Activated B cell treated with CpG ODN at 0.5 μM for 24 hours (primary cell): ENCODE measurements at regions not wholly inside any gene's neighbourhood (a gene's known extent, or its start where the extent isn't known, plus 50 kb on each side); places are given as distances from the start of the nearest gene placed in this dataset.

Source experiments
- ATAC-seq: fragments of 200-7000 bp; cut with Tn5 transposase; one replicate; pipeline ENCODE4 v1.10.0; 2021; ENCODE audit warnings: low read depth, mild to moderate bottlenecking, moderate library complexity
- CTCF ChIA-PET: fragments of 350-600 bp; sonication (Branson Sonifier 250); formaldehyde crosslinking; loops from one replicate; lab custom pipeline; 2021; ENCODE audit warnings: antibody characterized with exemption; lab: Charles Lee
- POLR2A ChIA-PET: fragments of 350-600 bp; sonication (Branson Sonifier 250); formaldehyde crosslinking; loops from one replicate; lab custom pipeline; 2021; ENCODE audit warnings: antibody characterized with exemption; lab: Charles Lee
- DNase-seq: peaks from one replicate; pipeline ENCODE4 v3.0.0; 2022
- H3K27ac Mint-ChIP-seq: one replicate; pipeline ENCODE4 v1.8.0; 2020; ENCODE audit warnings: mixed read lengths
- H3K27me3 Mint-ChIP-seq: one replicate; pipeline ENCODE4 v1.8.0; 2021; ENCODE audit warnings: mixed read lengths
- H3K36me3 Mint-ChIP-seq: one replicate; pipeline ENCODE4 v1.8.0; 2021; ENCODE audit warnings: low read depth, mixed read lengths
- H3K4me1 Mint-ChIP-seq: one replicate; pipeline ENCODE4 v1.8.0; 2021; ENCODE audit warnings: mixed read lengths
- H3K4me3 Mint-ChIP-seq: one replicate; pipeline ENCODE4 v1.8.0; 2020; ENCODE audit warnings: mild to moderate bottlenecking, mixed read lengths
- H3K9me3 Mint-ChIP-seq: one replicate; pipeline ENCODE4 v1.8.0; 2020; ENCODE audit warnings: mixed read lengths
- intact Hi-C: fragments of 100-400 bp; cut with micrococcal nuclease; formaldehyde crosslinking; loops from one replicate; pipeline ENCODE4 v1.15.1; 2024
- TF ChIP-seq, protein P1 (sequence below): fragments of 200-600 bp; IDR thresholded peaks from one replicate; pipeline ENCODE4 v1.8.0; 2022; ENCODE audit warnings: antibody characterized with exemption, mild to moderate bottlenecking

DNA sequence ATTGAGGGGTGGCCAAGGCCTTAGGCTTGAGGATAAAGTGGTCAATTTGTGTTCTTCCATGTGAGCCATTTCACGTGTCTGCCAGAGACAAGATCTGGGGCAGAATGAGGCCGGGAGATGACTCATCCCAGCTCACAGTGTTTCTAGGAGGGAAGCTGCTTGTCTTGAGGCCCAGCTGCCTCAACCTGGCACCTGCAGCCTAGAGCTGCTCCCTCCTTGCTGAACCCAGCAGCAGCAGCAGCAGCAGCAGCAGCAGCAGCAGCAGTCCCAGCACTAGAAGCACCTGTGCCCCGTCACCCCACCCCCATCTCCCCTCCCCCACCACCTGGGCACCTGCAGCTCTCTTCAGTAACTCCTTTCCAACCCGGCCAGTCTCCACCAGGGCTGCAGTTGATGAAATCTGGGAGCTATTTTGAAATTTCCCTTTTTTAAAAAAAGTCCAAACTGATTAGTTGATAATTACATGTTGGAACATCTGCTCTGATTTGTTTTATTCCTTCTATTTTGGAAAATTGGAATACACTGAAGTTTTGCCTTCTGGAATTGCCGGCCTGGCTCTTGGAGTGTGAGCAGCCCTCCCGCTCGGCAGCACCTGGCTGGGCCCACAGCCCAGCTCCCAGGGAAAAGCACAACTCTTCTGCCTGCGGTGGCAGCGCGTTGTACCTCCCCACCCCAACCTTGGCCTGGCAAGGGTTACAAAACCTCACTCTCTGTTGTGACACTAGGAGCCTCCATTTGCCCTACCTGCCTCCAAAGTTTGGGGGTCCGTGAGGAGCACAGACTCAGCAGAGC is 143.5 kb downstream of the NXPE2 start:
- Mint-ChIP-seq H3K9me3 (peaks cover 4% of the 10 kb centered on the region), H3K4me1 (no peaks in the 10 kb centered on the region), H3K36me3 (no peaks in the 10 kb centered on the region), H3K27ac (no peak overlapping the region), H3K27me3 (no peaks in the 10 kb centered on the region), H3K4me3 (no peak overlapping the region)
- DNase-seq (no peak), ATAC-seq (no peak)
- intact Hi-C loops: no loop called here
- POLR2A ChIA-PET: no interaction called here
- CTCF ChIA-PET: no interaction called here
- TF ChIP-seq, protein P1, sequence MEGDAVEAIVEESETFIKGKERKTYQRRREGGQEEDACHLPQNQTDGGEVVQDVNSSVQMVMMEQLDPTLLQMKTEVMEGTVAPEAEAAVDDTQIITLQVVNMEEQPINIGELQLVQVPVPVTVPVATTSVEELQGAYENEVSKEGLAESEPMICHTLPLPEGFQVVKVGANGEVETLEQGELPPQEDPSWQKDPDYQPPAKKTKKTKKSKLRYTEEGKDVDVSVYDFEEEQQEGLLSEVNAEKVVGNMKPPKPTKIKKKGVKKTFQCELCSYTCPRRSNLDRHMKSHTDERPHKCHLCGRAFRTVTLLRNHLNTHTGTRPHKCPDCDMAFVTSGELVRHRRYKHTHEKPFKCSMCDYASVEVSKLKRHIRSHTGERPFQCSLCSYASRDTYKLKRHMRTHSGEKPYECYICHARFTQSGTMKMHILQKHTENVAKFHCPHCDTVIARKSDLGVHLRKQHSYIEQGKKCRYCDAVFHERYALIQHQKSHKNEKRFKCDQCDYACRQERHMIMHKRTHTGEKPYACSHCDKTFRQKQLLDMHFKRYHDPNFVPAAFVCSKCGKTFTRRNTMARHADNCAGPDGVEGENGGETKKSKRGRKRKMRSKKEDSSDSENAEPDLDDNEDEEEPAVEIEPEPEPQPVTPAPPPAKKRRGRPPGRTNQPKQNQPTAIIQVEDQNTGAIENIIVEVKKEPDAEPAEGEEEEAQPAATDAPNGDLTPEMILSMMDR: no peak

DNA sequence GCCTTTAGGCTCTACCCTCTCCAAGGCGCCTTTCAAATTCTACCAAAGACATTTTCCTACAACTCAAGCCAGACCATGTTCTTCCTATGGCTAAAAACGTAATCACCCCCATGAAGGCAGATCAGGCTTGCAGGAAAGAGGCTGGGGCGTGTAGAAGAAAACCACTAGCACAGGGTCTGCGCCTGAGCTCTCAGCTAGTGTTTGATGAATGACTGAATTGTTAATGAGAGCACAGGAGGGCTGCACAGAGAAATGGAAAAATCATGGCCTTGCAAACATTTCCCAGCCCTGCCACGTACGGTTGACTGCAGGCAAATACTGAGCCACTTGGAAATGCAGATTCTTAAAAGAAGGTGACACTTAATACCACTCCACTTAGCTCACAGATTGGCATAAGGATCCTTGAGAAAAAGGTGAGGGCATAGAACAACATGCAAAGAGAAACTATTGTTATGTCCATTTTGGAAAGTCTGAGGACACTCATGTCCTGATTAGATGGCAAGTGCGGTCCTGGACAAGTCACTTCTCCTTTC is 148.6 kb downstream of the NXPE2 start:
- Mint-ChIP-seq H3K4me1 (no peaks in the 10 kb centered on the region), H3K27ac (no peak overlapping the region), H3K4me3 (no peak overlapping the region), H3K9me3 (peaks cover 4% of the 10 kb centered on the region), H3K36me3 (no peaks in the 10 kb centered on the region), H3K27me3 (no peaks in the 10 kb centered on the region)
- ATAC-seq (no peak), DNase-seq (no peak)
- CTCF ChIA-PET: no interaction called here
- intact Hi-C loops: no loop called here
- POLR2A ChIA-PET: no interaction called here
- TF ChIP-seq, protein P1: no peak

DNA sequence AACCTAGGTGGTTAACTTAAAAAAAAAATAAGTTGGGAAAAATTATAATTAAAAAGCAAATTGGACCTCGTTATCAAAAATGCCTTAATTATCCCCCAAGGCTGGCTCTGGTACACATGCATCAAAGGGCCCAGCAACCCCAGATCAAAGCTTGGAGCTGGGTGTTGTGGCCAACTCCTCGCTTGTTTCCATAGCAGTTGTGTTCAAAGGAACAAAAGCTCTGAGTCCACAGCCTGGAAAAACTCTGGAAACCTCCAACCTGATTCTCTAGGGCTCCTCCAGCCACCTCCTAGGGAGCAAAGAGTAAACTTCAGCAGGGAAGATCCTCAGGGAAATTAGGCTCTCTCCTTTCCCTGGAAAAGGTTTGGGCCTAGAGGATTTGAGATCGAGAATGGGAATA is 149.4 kb downstream of the NXPE2 start:
- Mint-ChIP-seq H3K27ac (no peak overlapping the region), H3K27me3 (no peaks in the 10 kb centered on the region), H3K4me3 (no peak overlapping the region), H3K9me3 (peaks cover 4% of the 10 kb centered on the region), H3K36me3 (no peaks in the 10 kb centered on the region), H3K4me1 (no peaks in the 10 kb centered on the region)
- TF ChIP-seq, protein P1: no peak
- POLR2A ChIA-PET: no interaction called here
- intact Hi-C loops: no loop called here
- no peak for DNase-seq
- CTCF ChIA-PET: no interaction called here
- ATAC-seq: no peak

DNA sequence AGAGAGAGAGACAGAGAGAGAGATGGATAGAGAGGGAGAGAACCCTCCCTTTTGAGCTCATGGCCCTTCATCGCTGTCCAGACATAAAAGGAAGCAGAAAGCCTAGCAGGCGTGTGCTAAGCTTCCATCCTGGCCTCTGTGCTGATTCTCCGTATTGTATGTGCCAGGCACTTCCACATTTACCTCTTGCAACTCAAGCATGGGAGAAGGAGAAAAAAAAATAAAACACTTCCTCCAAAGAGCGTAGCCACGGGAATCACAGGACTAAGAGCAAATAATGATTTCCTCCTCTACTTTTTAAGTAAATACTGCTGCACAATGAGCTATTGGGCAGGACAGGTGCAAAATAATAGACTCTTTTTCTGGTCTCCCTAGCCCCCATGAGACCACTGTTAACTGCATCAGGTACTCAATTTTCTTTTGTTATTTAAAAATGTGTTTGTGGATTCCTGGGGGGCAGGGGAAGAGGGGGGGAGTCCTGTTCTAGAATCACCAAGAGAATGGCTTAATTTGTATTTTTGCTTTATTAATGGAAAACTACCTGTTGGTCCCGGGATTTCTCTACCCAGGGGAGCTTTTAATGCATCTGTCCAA is 154.3 kb downstream of the NXPE2 start:
- H3K4me3 Mint-ChIP-seq: no peak overlapping the region
- DNase-seq (no peak), ATAC-seq (no peak)
- no peak overlapping the region for H3K27ac Mint-ChIP-seq
- no peaks in the 10 kb centered on the region for H3K4me1 Mint-ChIP-seq
- peaks cover 3% of the 10 kb centered on the region for H3K9me3 Mint-ChIP-seq
- TF ChIP-seq, protein P1: no peak
- ChIA-PET POLR2A (no interaction called here), CTCF (no interaction called here)
- H3K36me3 Mint-ChIP-seq: no peaks in the 10 kb centered on the region
- no peaks in the 10 kb centered on the region for H3K27me3 Mint-ChIP-seq
- intact Hi-C loops: no loop called here

DNA sequence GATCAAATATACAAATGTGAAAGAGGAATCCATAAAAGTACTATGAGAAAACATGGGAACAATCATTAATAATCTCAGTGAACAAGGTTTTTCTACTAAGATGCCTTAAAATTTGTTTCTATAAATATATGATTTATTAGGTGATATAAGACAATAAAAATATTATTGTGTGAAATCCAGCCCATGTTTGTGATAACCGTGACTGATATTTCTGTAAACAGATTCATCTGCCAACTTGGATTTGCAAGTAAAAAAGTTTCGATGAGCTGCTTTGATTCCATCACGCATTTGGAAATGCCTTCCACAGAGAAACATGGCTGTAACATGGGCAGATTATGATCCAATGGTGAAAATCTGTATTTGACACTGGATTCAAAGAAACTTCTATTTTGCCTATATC is 157.8 kb downstream of the NXPE2 start:
- Mint-ChIP-seq H3K27me3 (no peaks in the 10 kb centered on the region), H3K36me3 (no peaks in the 10 kb centered on the region), H3K4me3 (no peak overlapping the region), H3K27ac (no peak overlapping the region), H3K9me3 (peaks cover 11% of the 10 kb centered on the region), H3K4me1 (no peaks in the 10 kb centered on the region)
- CTCF ChIA-PET: no interaction called here
- DNase-seq (no peak), ATAC-seq (no peak)
- TF ChIP-seq, protein P1: no peak
- intact Hi-C loops: no loop called here
- POLR2A ChIA-PET: no interaction called here
